ENCODE measurements at regions not wholly inside any gene's neighbourhood (a gene's known extent, or its start where the extent isn't known, plus 50 kb on each side); places are given as distances from the start of the nearest gene placed in this dataset.
"Not testable (repeated sequence)": the region's sequence is repeated elsewhere in the genome, so short reads cannot be mapped to it uniquely, and the experiment has no call there.

- H3K27me3 Mint-ChIP-seq (ENCODE audit: insufficient read depth, low read depth), result not testable (repeated sequence)
Measured at GRCh38 chr16:15307184-15307583, 70.9 kb downstream of the NPIPA5 start.

GRCh38 chr16:15305889-15306288, 72.2 kb downstream of the NPIPA5 start:
- not testable (repeated sequence) for H3K27me3 Mint-ChIP-seq (ENCODE audit: insufficient read depth, low read depth); H3K27ac ChIP-seq; H3F3A ChIP-seq (ENCODE audit: low read depth); H3K36me3 Mint-ChIP-seq; H3K4me1 Mint-ChIP-seq; H3K4me3 ChIP-seq; H3K4me2 ChIP-seq; H3K9me3 ChIP-seq (ENCODE audit: low read depth); H4K20me1 ChIP-seq (ENCODE audit: low read depth); H3K9ac ChIP-seq; H3K79me2 ChIP-seq (ENCODE audit: low read depth); H3K9me3 Mint-ChIP-seq; H3K27ac Mint-ChIP-seq; H3K4me1 ChIP-seq; H3K27me3 ChIP-seq; DNase-seq (ENCODE audit: low spot score); H3K4me3 Mint-ChIP-seq; H2AFZ ChIP-seq (replicated peaks); H3K36me3 ChIP-seq

More at GRCh38 chr16:15307184-15307583, 70.9 kb downstream of the NPIPA5 start:
- not testable (repeated sequence) for H3K4me1 Mint-ChIP-seq; H3K36me3 Mint-ChIP-seq; H3K36me3 ChIP-seq; H3F3A ChIP-seq (ENCODE audit: low read depth); H3K9me3 ChIP-seq (ENCODE audit: low read depth); H4K20me1 ChIP-seq (ENCODE audit: low read depth); H2AFZ ChIP-seq (replicated peaks); H3K79me2 ChIP-seq (ENCODE audit: low read depth); H3K27ac Mint-ChIP-seq; H3K4me1 ChIP-seq; H3K4me2 ChIP-seq; H3K4me3 ChIP-seq; H3K4me3 Mint-ChIP-seq; H3K27ac ChIP-seq; H3K9me3 Mint-ChIP-seq; H3K9ac ChIP-seq; DNase-seq (ENCODE audit: low spot score); H3K27me3 ChIP-seq

GRCh38 chr16:15303667-15304324, 74.3 kb downstream of the NPIPA5 start:
- not testable (repeated sequence) for DNase-seq (ENCODE audit: low spot score); H3K27me3 Mint-ChIP-seq (ENCODE audit: insufficient read depth, low read depth); H3K9me3 ChIP-seq (ENCODE audit: low read depth); H3K9me3 Mint-ChIP-seq; H3K36me3 Mint-ChIP-seq; H3K4me1 ChIP-seq; H4K20me1 ChIP-seq (ENCODE audit: low read depth); H3K4me3 Mint-ChIP-seq; H3K27ac ChIP-seq; H2AFZ ChIP-seq (replicated peaks); H3F3A ChIP-seq (ENCODE audit: low read depth); H3K36me3 ChIP-seq; H3K4me3 ChIP-seq; H3K27me3 ChIP-seq; H3K79me2 ChIP-seq (ENCODE audit: low read depth); H3K4me1 Mint-ChIP-seq; H3K4me2 ChIP-seq; H3K9ac ChIP-seq; H3K27ac Mint-ChIP-seq

- not testable (repeated sequence) for H3K4me3 Mint-ChIP-seq; H3K27me3 ChIP-seq; H3K9ac ChIP-seq; H3K4me1 Mint-ChIP-seq; H2AFZ ChIP-seq (replicated peaks); H3K36me3 Mint-ChIP-seq; H4K20me1 ChIP-seq (ENCODE audit: low read depth); H3K36me3 ChIP-seq; H3K4me3 ChIP-seq; H3K4me2 ChIP-seq; H3F3A ChIP-seq (ENCODE audit: low read depth); H3K79me2 ChIP-seq (ENCODE audit: low read depth); H3K27me3 Mint-ChIP-seq (ENCODE audit: insufficient read depth, low read depth); H3K27ac Mint-ChIP-seq; H3K27ac ChIP-seq; DNase-seq (ENCODE audit: low spot score); H3K4me1 ChIP-seq; H3K9me3 ChIP-seq (ENCODE audit: low read depth); H3K9me3 Mint-ChIP-seq
Measured at GRCh38 chr16:15297104-15297503, 81.0 kb downstream of the NPIPA5 start.

- not testable (repeated sequence) for DNase-seq (ENCODE audit: low spot score); H3F3A ChIP-seq (ENCODE audit: low read depth); H3K9ac ChIP-seq; H3K27me3 ChIP-seq; H3K4me3 Mint-ChIP-seq; H3K27me3 Mint-ChIP-seq (ENCODE audit: insufficient read depth, low read depth); H3K36me3 ChIP-seq; H3K9me3 ChIP-seq (ENCODE audit: low read depth); H3K9me3 Mint-ChIP-seq; H4K20me1 ChIP-seq (ENCODE audit: low read depth); H3K4me1 Mint-ChIP-seq; H3K4me1 ChIP-seq; H3K36me3 Mint-ChIP-seq; H3K79me2 ChIP-seq (ENCODE audit: low read depth); H3K27ac ChIP-seq; H3K4me2 ChIP-seq; H3K4me3 ChIP-seq; H3K27ac Mint-ChIP-seq
- H2AFZ ChIP-seq (replicated peaks), result peak overlapping the region; percentile 26
Measured at GRCh38 chr16:15274796-15275195, 103.3 kb downstream of the NPIPA5 start.

GRCh38 chr16:15273964-15274363, 104.1 kb downstream of the NPIPA5 start:
- H3K4me3 ChIP-seq; H3K9me3 Mint-ChIP-seq; H3K79me2 ChIP-seq (ENCODE audit: low read depth); H3K4me2 ChIP-seq; H3F3A ChIP-seq (ENCODE audit: low read depth); H3K4me1 Mint-ChIP-seq; H3K4me1 ChIP-seq; H3K27ac ChIP-seq; H3K9ac ChIP-seq; DNase-seq (ENCODE audit: low spot score); H3K4me3 Mint-ChIP-seq; H4K20me1 ChIP-seq (ENCODE audit: low read depth); H2AFZ ChIP-seq (replicated peaks); H3K27me3 ChIP-seq; H3K27ac Mint-ChIP-seq; H3K36me3 Mint-ChIP-seq; H3K36me3 ChIP-seq; H3K9me3 ChIP-seq (ENCODE audit: low read depth); H3K27me3 Mint-ChIP-seq (ENCODE audit: insufficient read depth, low read depth): not testable (repeated sequence)

- H3K36me3 Mint-ChIP-seq; H3K36me3 ChIP-seq; H3K27me3 ChIP-seq; H3K79me2 ChIP-seq (ENCODE audit: low read depth); H3K9me3 ChIP-seq (ENCODE audit: low read depth); H3F3A ChIP-seq (ENCODE audit: low read depth); H3K4me3 Mint-ChIP-seq; H3K4me3 ChIP-seq; H2AFZ ChIP-seq (replicated peaks); H3K9ac ChIP-seq; H4K20me1 ChIP-seq (ENCODE audit: low read depth); H3K4me1 ChIP-seq; H3K4me2 ChIP-seq; H3K27ac ChIP-seq; H3K27me3 Mint-ChIP-seq (ENCODE audit: insufficient read depth, low read depth); H3K9me3 Mint-ChIP-seq; DNase-seq (ENCODE audit: low spot score); H3K27ac Mint-ChIP-seq; H3K4me1 Mint-ChIP-seq: not testable (repeated sequence)
Measured at GRCh38 chr16:15266941-15267340, 111.2 kb downstream of the NPIPA5 start.

- not testable (repeated sequence) for DNase-seq (ENCODE audit: low spot score); H3K4me1 Mint-ChIP-seq; H3K27ac ChIP-seq; H3K4me3 ChIP-seq; H3K36me3 ChIP-seq; H2AFZ ChIP-seq (replicated peaks); H3K27me3 Mint-ChIP-seq (ENCODE audit: insufficient read depth, low read depth); H3F3A ChIP-seq (ENCODE audit: low read depth); H3K9me3 ChIP-seq (ENCODE audit: low read depth); H3K4me1 ChIP-seq; H3K4me2 ChIP-seq; H3K27me3 ChIP-seq; H3K36me3 Mint-ChIP-seq; H4K20me1 ChIP-seq (ENCODE audit: low read depth); H3K9me3 Mint-ChIP-seq; H3K27ac Mint-ChIP-seq; H3K4me3 Mint-ChIP-seq; H3K9ac ChIP-seq; H3K79me2 ChIP-seq (ENCODE audit: low read depth)
Measured at GRCh38 chr16:15262212-15262611, 115.9 kb downstream of the NPIPA5 start.
